SW480 (cell line): ENCODE measurements at regions not wholly inside any gene's neighbourhood (a gene's known extent, or its start where the extent isn't known, plus 50 kb on each side); places are given as distances from the start of the nearest gene placed in this dataset.

Source experiments
- DNase-seq: peaks from one replicate; pipeline ENCODE4 v3.0.0-alpha.2; 2016; ENCODE audit warnings: low spot score

DNA sequence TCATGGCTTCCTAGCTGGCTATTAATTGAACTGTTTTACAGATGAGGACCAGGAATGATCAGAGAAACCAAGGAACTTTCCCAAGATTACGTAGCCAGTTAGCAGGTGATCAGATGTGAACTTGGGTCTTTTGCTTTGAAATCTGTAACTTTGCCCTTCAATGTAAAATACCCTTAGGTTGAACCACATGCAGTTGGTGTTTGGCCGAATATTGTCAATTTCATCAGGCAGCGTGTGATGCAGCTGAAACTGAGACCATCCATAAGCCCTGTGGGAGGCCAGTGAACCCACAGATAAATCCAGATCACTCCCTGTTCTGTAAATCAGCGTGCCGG lies 150.8 kb downstream of the ETS2 start:
- no peak for DNase-seq

DNA sequence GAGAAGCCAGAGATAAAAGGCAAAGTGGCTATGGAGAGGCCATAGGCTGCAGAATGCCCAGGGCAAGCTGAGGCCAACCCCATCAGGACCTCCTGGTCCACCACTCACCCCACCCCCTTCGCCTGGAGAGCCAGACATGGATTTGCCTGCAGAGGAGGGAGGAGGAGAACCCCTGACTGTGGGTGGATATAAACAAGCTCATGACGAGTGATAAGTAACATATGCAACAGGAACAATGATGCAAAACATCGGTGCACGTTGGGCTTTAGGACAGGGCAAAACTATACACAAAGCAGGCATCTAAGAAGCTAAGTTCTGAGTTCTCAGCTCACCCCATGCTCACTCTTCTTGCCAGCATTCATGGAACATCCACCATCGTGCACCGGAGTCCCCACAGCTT lies 150.3 kb downstream of the ETS2 start:
- no peak for DNase-seq

DNA sequence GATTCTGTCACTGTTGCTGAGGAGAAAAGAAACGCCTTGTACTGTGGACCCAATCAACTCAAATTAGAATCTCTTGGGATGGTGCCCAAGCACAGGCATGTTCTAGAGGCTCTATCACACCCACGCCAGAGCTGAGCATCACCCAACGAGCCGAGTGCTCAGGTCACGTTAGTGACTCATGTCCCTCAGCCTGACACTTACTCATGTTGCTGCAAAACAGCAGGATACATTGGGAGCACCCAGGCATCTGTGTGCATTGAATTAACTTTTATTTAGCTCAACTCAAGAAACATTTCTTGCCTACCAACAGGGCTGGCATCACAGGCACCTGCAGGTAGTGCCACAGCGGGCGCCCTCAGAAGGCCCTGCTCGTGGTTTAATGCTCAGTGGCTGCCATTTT lies 149.8 kb downstream of the ETS2 start:
- DNase-seq = no peak

DNA sequence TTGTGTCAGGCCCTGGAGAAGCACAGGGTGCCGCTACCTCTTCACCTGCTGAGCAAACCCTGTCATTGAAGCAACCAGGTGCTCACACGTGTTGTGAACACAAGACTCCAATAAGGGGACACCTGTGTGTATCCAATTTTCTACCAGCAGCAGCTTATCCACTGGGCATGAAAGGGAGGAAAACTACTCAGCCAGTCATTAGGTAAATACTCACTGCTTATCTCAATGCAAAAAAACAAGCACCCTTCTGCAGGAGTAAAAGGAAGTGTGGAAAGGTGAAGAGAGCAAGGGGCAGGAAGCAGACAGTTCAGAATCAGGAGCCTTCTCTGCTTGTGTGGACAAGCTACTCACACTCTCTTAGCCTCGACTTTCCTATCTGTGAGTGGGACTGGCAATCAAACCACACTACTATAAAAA lies 148.9 kb downstream of the ETS2 start:
- no peak for DNase-seq

DNA sequence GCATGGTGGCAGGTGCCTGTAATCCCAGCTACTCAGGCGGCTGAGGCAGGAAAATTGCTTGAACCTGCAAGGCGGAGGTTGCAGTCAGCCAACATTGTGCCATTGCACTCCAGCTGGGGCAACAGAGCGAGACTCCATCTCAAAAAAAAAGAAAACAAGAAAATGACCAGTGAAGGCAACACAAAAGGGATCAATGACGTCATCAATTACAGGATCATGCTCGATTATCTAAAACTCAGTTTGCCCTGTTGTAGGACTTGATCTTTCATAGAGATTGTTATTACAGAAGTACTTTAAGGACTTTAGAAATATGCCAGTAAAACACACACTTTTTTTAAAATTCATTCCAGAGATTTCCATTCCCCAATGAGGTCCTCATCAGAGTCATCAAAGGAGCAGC lies 147.8 kb downstream of the ETS2 start:
- no peak for DNase-seq

DNA sequence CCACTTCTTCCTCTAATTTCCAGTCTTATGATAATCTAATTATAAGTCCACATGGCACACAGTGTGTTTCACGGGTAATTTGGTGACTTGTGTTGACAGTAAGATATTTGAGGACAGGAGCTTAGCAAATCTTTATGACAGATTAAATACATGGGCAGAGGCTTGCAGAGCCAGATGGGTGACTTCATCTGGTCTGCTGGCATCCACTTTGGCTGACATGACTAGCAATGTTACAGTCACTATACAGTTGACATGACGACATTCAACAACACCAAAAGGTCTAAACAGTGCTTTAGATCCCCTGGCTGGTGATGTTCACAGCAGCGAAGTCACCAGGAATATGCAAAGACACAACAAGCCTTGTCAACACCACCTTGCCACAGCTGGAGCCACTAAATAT lies 147.2 kb downstream of the ETS2 start:
- no peak for DNase-seq

DNA sequence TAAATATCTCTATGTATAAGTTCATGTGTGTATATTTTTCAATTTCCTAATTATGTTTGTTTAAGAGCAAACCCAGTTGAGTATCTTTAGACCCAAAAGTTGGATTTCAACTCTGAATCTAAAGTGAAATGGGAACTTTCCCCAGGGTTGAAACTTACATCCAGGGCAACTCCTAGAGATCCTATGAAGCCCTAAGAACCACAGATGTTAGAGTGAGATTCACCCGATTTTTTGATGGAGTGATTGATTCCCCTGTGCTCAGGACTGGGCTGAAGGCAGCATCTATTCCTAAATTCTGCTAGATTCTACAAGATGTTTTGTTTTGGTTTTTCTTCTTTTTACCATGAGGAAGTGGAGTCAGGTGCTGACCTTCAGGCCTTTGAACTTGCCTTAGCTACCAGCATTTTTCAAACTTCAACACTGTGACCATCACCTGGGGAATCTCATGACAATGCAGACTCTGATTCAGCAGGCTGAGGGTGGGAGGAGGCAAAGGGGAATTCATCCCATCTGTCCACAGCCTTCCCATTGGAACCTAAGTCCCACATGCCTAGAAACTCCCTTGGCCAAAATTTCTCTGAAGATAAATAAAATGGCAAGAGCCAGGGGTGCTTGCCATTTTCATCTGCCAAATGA lies 145.5 kb downstream of the ETS2 start:
- no peak for DNase-seq

DNA sequence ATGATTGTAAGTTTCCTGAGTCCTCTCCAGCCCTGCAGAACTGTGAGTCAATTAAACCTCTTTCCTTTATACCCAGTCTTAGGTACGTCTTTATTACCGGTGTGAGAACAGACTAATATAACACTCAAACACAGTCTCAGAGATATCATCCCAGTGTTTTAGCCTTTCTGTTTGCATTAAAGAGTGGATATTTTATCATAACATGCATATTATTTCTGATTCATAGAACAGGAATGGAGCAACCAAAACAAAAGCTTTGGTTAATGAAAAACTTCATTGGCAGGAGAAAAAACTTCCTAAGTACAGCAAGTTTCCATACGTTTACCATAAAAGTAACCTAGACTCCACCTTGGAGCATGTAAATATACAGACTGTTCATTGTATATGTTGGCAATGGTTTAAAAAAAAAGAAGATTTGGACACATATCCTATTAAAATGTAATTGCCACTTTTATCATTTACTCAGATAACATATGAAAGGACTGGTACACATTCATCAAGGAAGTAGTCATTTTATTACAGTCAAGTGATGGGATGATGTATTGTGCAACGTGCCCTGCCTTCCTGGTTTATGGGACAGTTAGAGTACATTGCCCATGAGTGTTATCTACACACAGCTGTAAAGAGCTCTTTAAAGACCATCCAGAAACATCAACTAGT lies 144.8 kb downstream of the ETS2 start:
- DNase-seq = peak; percentile 20

DNA sequence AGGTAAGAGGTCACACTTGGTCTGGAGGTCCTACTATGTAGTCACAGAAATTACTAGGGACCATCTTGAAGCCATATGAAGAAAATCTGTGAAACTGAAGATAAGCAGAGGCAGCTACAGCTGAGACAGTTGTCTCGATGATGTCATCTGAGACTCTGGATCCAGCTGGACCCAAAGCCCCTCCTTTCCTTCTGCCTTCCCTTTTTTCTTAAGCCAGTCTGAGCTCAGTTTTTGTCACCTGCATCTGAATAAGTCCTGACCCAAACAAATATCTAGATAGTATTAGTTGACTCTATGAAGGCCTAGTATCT lies 143.3 kb downstream of the ETS2 start:
- no peak for DNase-seq

DNA sequence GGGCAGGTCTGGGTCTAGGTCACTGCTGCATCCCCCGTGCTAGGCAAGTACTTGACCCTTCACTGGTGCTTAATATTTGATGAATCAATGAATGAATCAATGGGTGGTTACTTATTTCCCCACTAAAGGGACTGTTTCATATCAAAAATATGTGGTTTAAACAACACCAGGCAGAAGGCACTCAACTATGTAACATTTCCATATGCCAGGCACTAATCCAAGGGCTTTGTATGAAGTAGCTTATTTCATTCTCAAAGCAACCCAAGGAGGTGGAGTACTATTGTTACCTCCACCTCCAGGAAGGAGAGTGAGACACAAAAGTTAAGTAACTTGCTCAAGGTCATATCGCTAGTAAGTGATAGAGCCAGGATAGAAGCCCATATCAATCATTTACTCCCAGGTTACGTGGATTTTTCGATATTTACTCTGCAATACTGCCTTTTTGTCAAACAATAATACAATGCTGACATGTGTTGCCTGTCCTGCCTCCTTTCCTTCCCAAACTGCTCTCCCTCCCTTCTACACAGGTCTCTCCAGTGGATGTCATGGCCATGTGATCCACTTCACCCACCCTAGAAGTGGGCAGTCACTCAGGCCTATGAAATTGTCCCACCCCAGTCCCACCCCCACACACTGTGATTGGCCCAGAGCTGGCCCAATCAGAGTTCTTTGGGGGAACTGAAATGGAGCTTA lies 142.8 kb downstream of the ETS2 start:
- DNase-seq = no peak

DNA sequence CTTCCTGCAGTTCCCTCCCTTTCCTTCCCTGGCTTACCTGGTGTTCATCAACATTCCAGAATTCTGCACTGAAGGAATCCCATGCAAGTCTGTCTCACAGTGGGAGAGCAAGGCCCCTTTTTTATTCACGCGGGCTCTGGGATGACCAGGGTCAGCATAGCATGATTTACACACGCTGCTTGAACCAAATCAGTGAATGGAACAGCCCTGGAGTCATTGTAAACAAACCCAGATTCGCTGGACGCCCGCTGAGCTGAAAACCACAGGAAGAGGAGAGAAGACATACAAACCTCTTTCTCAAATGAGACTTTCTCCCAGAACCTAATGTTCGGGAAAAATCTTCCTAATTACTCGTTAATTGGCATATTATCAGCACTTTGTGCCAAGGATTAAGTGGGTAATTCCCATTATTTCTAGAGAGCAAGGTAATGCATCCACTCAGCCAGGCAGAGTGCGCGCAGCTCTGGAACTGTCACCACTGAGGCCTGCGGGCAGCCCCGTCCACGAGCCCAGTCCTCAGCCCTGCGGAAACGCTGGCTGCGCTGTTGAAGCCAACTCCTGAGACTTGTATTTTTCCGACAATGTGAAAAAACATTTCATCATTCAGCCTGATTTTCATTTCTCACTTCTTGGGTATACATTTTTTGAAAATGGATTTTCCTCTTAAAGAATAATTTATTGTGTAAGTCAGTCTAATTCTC lies 140.0 kb downstream of the ETS2 start:
- DNase-seq = no peak

DNA sequence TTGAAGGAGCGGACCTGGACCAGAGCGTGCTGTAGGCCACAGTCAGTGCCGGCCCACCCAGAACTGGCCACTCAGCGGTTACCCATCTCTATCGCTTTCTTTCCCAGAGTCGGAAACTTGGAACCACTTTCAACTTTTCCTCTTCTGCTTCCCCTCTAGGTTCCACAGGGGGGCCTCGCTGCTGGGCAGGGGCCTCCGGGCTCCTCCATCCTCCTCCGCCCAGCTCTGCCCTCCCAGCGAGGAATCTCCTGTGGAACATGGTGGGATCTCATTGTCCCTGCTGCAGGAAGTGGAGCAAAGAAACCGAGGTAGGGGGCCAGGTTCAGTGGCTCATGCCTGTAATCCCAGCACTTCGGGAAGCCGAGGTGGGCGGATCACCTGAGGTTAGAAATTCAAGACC lies 139.2 kb downstream of the ETS2 start:
- no peak for DNase-seq

DNA sequence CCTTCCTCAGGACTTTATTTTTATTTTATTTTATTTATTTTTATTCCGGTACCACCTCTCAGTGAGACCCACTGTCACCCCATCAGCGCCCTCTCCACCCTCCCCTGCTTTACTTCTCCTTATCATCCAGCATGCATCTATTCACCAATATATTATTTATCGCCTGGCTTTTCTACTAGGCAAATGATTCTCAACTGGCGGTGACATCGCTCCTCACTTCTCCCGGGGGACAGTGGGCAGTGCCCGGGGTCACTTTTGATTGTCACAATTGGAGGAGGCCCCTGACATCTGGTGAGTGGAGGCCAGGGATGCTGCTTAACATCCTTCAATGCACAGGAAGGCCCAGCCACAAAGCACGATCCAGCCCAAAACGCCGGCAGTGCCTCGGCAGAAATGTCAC lies 138.7 kb downstream of the ETS2 start:
- DNase-seq = no peak

DNA sequence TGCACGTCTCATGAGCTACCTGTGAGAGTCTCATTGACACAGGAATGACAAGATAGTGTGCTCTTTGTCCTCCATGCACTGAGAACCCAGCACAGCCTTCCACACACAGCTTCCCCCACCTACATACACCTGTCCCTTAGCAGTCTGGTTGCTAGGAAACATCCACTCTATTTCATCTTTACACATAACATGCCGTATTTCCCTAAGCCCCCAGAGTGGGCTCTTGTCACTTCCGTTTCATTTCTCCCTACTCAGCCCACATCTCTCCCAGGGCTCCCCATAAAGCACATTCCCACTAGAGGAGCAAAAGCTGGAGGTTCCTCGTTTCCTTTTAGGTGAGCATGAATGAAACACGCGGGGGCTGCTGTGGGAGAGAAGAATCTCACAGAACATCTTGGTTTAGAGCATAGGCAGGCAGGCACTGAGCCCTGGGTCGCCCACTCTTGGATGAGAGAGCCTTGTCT lies 137.1 kb downstream of the ETS2 start:
- DNase-seq = no peak

DNA sequence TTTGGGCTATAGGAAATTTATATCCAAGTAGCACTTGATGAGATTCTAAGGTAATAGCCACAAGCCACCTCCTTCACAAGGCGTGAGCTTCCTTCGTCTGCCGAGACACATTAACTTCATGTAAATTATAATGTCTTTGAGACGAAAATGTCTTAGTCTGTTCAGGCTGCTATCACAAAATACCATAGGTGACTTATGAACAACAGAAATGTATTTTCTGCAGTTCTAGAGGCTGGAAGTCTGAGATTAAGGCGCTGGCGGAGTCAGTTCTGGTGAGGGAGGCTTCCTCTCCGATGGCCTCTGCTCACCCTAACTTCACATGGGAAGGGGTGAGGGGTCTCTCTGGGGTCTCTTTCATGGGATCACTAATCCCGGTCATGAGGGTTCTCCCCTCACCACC lies 133.0 kb downstream of the ETS2 start:
- no peak for DNase-seq

DNA sequence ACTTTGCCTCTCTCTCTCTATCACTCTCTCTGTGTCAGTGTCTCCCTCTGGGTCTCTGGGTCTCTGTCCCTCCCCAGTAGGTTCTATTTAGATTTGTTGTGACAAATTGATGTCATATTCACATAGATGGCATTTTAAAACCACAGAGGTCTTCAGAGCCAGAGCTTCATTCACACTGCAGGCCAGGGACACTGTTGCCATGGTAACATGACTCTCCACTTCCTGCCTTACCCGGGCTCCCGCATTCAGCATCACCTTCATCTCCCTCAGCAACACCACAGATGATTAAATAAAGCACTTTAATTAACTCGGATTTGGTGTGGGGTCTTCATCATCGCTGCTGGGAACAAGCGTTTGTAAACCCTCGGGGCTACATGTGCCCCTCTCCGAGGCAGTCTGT lies 132.6 kb downstream of the ETS2 start:
- DNase-seq = peak; percentile 50

DNA sequence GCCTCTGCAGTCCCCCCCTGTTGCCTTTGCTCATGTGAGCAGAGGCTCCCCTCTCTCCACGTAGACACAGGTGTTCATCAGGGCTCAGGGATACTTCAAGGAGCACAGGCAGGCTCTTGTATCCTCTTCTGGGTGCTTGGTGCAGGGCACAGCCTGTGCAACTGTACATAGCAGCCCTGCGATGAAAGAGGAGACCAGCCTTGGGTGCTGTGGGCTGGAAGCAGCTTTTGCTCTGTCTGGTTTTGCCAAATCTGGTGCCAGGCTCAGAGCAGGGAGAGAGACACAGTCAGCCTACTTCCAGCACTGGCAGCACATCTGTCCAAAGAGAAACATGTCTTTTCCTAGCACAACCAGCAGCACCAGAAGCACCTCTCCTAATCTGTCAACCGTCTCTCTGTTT lies 132.1 kb downstream of the ETS2 start:
- DNase-seq = no peak

DNA sequence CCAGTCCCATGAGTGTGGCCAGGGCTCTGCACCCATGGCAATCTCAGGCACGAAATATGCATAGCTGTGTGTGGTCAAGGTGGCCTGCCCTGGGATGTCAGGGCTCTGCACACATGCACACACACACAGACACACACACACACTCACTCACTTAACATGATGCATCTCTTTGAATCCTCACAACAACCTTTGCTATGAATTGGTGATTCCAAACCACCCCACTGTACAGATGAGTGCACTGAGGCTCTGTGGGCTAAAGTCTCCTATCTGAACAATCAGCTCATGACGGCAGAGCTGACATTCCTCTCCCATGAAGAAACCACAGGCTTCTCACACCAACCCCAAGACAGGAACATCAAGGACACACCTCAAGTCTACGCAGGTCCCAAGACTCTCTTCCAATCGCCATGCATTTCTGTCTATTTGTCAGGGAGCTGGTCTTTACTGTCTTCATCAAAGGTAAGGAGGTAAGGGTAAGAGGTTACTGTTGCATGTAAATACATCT lies 131.6 kb downstream of the ETS2 start:
- no peak for DNase-seq

DNA sequence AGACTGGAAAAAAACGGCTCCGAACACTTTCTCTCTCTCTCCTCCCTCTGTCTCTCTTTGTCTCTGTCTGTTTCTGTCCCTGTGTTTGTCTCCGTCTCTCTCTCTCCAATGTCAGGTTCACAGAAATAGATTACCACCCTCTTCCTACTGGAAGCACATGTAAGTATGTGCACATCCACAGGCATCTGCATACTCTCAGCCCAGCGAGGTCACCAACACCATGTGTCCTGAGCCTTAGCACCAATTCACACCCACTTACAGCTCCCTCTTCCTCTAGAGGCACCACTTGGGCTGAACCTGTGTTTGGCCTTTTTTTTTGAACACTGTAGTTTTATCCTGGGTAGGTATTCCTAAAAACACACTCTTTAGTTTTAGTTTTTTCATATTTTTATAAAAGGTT lies 130.5 kb downstream of the ETS2 start:
- DNase-seq = no peak

DNA sequence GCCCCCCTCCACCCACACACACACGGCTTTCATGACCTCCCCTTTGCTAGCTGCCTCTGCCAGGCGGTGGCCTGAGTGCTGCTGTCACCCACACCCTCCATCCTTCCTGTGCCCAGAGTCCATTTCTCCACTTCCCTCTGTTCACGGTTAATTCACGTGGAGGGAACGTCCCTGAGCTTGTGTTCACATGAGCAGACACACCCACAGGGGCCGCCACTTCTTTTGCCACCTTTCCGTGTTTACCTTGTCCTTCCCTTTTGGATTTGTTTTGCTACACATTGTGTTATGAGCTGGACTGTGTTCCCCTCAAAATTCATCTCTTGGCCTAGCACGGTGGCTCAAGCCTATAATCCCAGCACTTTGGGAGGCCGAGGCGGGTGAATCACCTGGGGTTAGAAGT lies 128.0 kb downstream of the ETS2 start:
- DNase-seq = no peak

DNA sequence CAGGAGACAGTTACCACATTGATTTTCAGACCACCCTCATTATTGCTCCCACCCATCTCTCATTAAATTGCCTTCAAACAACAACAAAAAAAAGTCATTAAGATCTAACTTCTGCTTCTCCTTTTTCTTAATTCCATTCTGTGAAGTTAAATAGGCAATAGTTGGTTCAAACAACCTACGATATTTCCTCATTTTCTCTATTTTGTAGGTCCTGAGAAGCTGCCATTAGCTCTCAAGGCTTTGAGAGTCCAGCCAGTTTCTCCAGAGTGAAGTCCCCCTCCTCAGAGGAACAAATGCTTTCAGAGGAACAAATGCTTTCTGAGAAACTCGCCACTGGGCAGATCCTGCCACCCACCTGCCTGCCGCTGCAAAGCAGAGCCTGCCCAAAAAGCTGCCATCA lies 125.6 kb downstream of the ETS2 start:
- no peak for DNase-seq

DNA sequence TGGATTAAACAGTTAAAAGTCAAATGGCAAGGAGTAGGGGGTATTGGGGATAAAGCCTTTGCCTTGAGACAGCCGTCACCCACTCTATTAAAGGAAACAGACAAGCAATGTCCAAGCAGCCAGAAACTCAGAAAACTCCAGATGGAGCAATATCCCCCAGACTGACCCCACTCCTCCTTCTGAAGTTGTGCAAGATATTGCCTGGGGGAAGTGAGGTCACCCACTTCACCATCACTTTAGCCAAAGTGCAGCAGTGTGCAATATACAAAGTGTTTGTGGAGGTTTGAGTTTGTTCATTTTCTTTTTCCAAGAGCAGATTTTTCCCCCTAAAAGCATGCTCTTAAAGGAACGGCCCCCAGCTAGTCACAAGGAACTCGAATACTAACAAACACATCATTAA lies 125.1 kb downstream of the ETS2 start:
- no peak for DNase-seq

DNA sequence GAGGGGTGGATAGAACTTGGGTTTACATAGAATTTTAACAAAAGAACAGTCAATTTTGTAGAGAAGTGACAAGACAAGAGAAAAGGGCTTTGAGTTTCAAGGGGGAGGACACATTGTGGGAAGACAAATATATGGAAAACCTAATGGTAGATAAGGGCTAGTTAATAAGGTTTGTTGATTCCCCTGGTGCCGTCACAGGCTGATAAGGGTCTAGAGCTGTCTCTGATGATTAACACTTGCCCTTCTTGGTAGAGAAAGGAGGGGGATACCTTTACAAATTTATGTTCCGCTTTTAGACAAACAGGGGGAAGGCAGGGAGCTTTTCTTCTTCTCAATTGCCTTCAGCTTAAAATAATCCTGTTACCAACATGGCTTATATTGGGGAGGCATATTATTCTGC lies 124.3 kb downstream of the ETS2 start:
- no peak for DNase-seq
